Activated T-helper 2 cell treated with anti-CD3 and anti-CD28 coated beads, Interferon-gamma antibody, Interleukin-2, Interleukin-4, amounts not matched to agents 10 μg/mL and 5 μg/mL and 100 μg/mL, durations not matched to agents 14 hours and 24 hours and 36 hours (primary cell): ENCODE measurements at regions not wholly inside any gene's neighbourhood (a gene's known extent, or its start where the extent isn't known, plus 50 kb on each side); places are given as distances from the start of the nearest gene placed in this dataset.

Experiments
- DNase-seq: peaks from one replicate; pipeline ENCODE4 v3.0.0; 2021; ENCODE audit warnings: low spot score
- H3K27ac Mint-ChIP-seq: one replicate; pipeline ENCODE4 v1.8.0; 2021; ENCODE audit warnings: mixed read lengths
- H3K27me3 Mint-ChIP-seq: one replicate; pipeline ENCODE4 v1.8.0; 2021; ENCODE audit warnings: low read depth, mixed read lengths
- H3K36me3 Mint-ChIP-seq: one replicate; pipeline ENCODE4 v1.8.0; 2021; ENCODE audit warnings: low read depth, mixed read lengths
- H3K4me1 Mint-ChIP-seq: one replicate; pipeline ENCODE4 v1.8.0; 2021; ENCODE audit warnings: low read depth, mixed read lengths
- H3K4me3 Mint-ChIP-seq: one replicate; pipeline ENCODE4 v1.8.0; 2021; ENCODE audit warnings: low read depth, mild to moderate bottlenecking, moderate library complexity, mixed read lengths
- H3K9me3 Mint-ChIP-seq: one replicate; pipeline ENCODE4 v1.8.0; 2021; ENCODE audit warnings: mixed read lengths
- intact Hi-C: fragments of 100-400 bp; cut with micrococcal nuclease; formaldehyde crosslinking; loops from one replicate; pipeline ENCODE4 v1.15.1; 2023

DNA sequence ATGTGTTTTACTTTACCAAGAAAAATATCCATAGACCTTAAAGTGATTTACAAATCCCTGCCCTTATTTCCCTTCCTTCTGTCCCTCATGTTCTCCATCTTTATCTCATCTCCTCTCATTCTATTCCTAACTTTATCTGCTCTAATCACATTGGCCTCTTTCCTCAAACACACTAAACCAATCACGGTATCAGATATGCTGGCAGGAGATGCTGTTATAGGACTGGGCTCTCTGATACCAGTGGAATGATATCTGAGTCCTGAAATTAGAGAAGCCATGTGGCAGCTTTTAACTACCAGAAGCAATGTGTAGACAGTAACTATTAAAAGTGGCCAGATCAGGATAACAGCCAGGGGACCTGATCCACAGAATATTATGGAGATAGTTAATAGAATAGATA is 49.9 kb upstream of the GIMD1 start:
- no peaks in the 10 kb centered on the region for H3K27me3 Mint-ChIP-seq
- no peaks in the 10 kb centered on the region for H3K36me3 Mint-ChIP-seq
- no peak for DNase-seq
- H3K27ac Mint-ChIP-seq: no peak overlapping the region
- intact Hi-C loops: no loop called here
- H3K4me1 Mint-ChIP-seq: no peaks in the 10 kb centered on the region
- no peaks in the 10 kb centered on the region for H3K9me3 Mint-ChIP-seq
- no peak overlapping the region for H3K4me3 Mint-ChIP-seq
